Activated CD8-positive, alpha-beta memory T cell treated with anti-CD3 and anti-CD28 coated beads, Interleukin-2, amount 10 ng/mL, durations not matched to agents 7 days and 5 days (primary cell): ENCODE measurements at regions not wholly inside any gene's neighbourhood (a gene's known extent, or its start where the extent isn't known, plus 50 kb on each side); places are given as distances from the start of the nearest gene placed in this dataset.
"Not testable (repeated sequence)": the region's sequence is repeated elsewhere in the genome, so short reads cannot be mapped to it uniquely, and the experiment has no call there.

Source experiments
- ATAC-seq: fragments of 150-1000 bp; cut with Tn5 transposase; one replicate; pipeline ENCODE4 v1.10.0; 2021; ENCODE audit warnings: moderate library complexity
- CTCF ChIA-PET: fragments of 350-600 bp; sonication (Branson Sonifier 250); formaldehyde crosslinking; loops from one replicate; lab custom pipeline; 2021; ENCODE audit warnings: antibody characterized with exemption; lab: Charles Lee
- DNase-seq: peaks from one replicate; pipeline ENCODE4 v3.0.0-alpha.2; 2020
- H3K27ac Mint-ChIP-seq: one replicate; pipeline ENCODE4 v1.8.0; 2021; ENCODE audit warnings: mild to moderate bottlenecking, mixed read lengths
- H3K27me3 Mint-ChIP-seq: one replicate; pipeline ENCODE4 v1.8.0; 2021; ENCODE audit warnings: mixed read lengths
- H3K36me3 Mint-ChIP-seq: one replicate; pipeline ENCODE4 v1.8.0; 2021; ENCODE audit warnings: mild to moderate bottlenecking, mixed read lengths
- H3K4me1 Mint-ChIP-seq: one replicate; pipeline ENCODE4 v1.8.0; 2021; ENCODE audit warnings: mixed read lengths
- H3K4me3 Mint-ChIP-seq: one replicate; pipeline ENCODE4 v1.8.0; 2021; ENCODE audit warnings: mild to moderate bottlenecking, moderate library complexity, mixed read lengths
- H3K9me3 Mint-ChIP-seq: one replicate; pipeline ENCODE4 v1.8.0; 2022; ENCODE audit warnings: low read depth, mixed read lengths

DNA sequence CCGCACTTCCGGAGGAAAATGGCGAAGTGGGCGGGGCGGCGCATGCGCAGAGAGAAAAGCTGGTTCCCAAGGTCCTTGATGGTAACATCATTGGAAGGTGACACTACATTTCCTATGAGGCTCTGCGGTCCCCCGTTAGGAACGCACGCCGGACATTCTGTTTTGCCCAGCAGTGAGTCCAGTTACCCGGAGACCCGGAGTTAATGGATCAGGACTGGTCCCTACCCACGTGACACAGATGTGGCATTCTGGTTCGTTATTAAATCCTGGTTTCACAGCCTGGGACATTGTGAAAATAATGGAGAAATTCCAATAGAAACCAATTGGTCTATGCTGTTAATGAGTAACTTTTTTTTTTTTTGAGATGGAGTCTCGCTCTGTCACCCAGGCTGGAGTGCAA is 1391.6 kb upstream of the TPTE start:
- H3K27me3 Mint-ChIP-seq, H3K27ac Mint-ChIP-seq, CTCF ChIA-PET, H3K4me1 Mint-ChIP-seq, H3K9me3 Mint-ChIP-seq, ATAC-seq, H3K36me3 Mint-ChIP-seq, DNase-seq, H3K4me3 Mint-ChIP-seq: not testable (repeated sequence)

DNA sequence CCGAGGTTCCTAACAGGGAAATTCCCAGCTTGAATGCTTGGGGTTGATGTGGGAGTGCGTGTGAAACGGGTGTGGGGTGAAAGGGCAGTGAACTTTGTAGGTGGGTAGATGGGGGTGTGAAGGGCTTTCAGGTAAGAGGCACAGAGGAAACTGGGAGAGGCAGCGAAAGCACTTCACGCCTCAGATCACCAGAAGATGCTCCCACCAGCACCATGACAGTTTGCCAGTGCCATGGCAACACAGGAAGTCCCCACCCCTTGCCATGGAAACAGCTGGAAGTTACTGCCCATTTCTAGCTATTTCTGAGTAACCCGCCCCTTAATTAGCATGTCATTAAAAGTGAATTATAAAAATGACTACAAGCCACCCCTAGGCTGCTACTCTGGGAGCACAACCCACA is 1390.6 kb upstream of the TPTE start:
- H3K27ac Mint-ChIP-seq, CTCF ChIA-PET, H3K36me3 Mint-ChIP-seq: not testable (repeated sequence)

More for the DNA sequence above, 1390.6 kb upstream of the TPTE start:
- not testable (repeated sequence) for ATAC-seq, H3K27me3 Mint-ChIP-seq, H3K9me3 Mint-ChIP-seq, DNase-seq, H3K4me3 Mint-ChIP-seq, H3K4me1 Mint-ChIP-seq
